Neural cell (in vitro differentiated cells): ENCODE measurements at regions not wholly inside any gene's neighbourhood (a gene's known extent, or its start where the extent isn't known, plus 50 kb on each side); places are given as distances from the start of the nearest gene placed in this dataset.

Experiments
- H2AFZ ChIP-seq: fragments of 200-600, 300-800 bp; sonication (generic), shearing (Covaris generic); 2 replicates; pipeline ENCODE4 v1.6.0; 2014; ENCODE audit warnings: low read depth, mild to moderate bottlenecking, antibody characterized with exemption, low read length, moderate library complexity
- H3F3A ChIP-seq: fragments of 200-600 bp; shearing (Covaris generic); 2 replicates; pipeline ENCODE4 v1.6.1; 2016; ENCODE audit warnings: mild to moderate bottlenecking, moderate library complexity, mixed read lengths, antibody characterized with exemption, low read length; ENCODE audit not compliant: insufficient read depth, poor library complexity, severe bottlenecking
- H3K27ac ChIP-seq: fragments of 200-600, 300-800 bp; sonication (generic), shearing (Covaris generic); 2 replicates; pipeline ENCODE4 v1.5.1; 2014; ENCODE audit warnings: mild to moderate bottlenecking, low read length, moderate library complexity
- H3K27me3 ChIP-seq: fragments of 300-800, 200-600 bp; sonication (generic), shearing (Covaris generic); 2 replicates; pipeline ENCODE4 v1.6.0; 2014; ENCODE audit warnings: mild to moderate bottlenecking, low read depth, low read length, moderate library complexity; ENCODE audit not compliant: insufficient read depth
- H3K36me3 ChIP-seq: fragments of 300-800, 200-600 bp; sonication (generic), shearing (Covaris generic); 2 replicates; pipeline ENCODE4 v1.5.1; 2014; ENCODE audit warnings: mild to moderate bottlenecking, antibody characterized with exemption, low read length, moderate library complexity; ENCODE audit not compliant: insufficient read depth
- H3K4me2 ChIP-seq: fragments of 300-800, 200-600 bp; sonication (generic), shearing (Covaris generic); 2 replicates; pipeline ENCODE4 v1.6.0; 2014; ENCODE audit warnings: mild to moderate bottlenecking, low read length
- H3K4me3 ChIP-seq: fragments of 300-800, 200-600 bp; sonication (generic), shearing (Covaris generic); 2 replicates; pipeline ENCODE4 v1.5.1; 2014; ENCODE audit warnings: mild to moderate bottlenecking, low read length, moderate library complexity
- H3K79me2 ChIP-seq: fragments of 200-600 bp; shearing (Covaris generic); replicated peaks from 2 replicates; pipeline ENCODE4 v1.6.0; 2014; ENCODE audit warnings: mild to moderate bottlenecking, low read length, moderate library complexity; ENCODE audit not compliant: insufficient read depth
- H3K9ac ChIP-seq: fragments of 300-800, 200-600 bp; sonication (generic), shearing (Covaris generic); 2 replicates; pipeline ENCODE4 v1.6.1; 2016; ENCODE audit warnings: mild to moderate bottlenecking, low read length, mixed read lengths
- H3K9me2 ChIP-seq: fragments of 200-600 bp; shearing (Covaris generic); 2 replicates; pipeline ENCODE4 v1.6.1; 2016; ENCODE audit warnings: mild to moderate bottlenecking, low read length, mixed read lengths; ENCODE audit not compliant: insufficient read depth
- H3K9me3 ChIP-seq: fragments of 200-600, 300-800 bp; sonication (generic), shearing (Covaris generic); 2 replicates; pipeline ENCODE4 v1.6.1; 2016; ENCODE audit warnings: mild to moderate bottlenecking, mixed run types, low read length, moderate library complexity, mixed read lengths
- H4K20me1 ChIP-seq: fragments of 200-600 bp; shearing (Covaris generic); 2 replicates; pipeline ENCODE4 v1.6.1; 2016; ENCODE audit warnings: mild to moderate bottlenecking, mixed run types; ENCODE audit not compliant: insufficient read depth
- EP300 ChIP-seq: fragments of 450-650 bp; conservative IDR thresholded peaks from 2 replicates; pipeline ENCODE4 v1.6.1; 2014; ENCODE audit warnings: antibody characterized with exemption, mild to moderate bottlenecking, moderate library complexity; ENCODE audit not compliant: poor library complexity, severe bottlenecking
- EZH2 ChIP-seq: fragments of 200-600, 300-800 bp; shearing (Covaris generic), sonication (generic); IDR thresholded peaks from 2 replicates; pipeline ENCODE4 v1.6.1; 2014; ENCODE audit warnings: antibody characterized with exemption, low read length, borderline replicate concordance, mild to moderate bottlenecking; ENCODE audit not compliant: insufficient read depth, poor library complexity, severe bottlenecking
- MXI1 ChIP-seq: fragments of 450-650 bp; conservative IDR thresholded peaks from 2 replicates; pipeline ENCODE4 v1.6.1; 2014; ENCODE audit warnings: antibody characterized with exemption, mild to moderate bottlenecking; ENCODE audit not compliant: poor library complexity, severe bottlenecking
- POLR2AphosphoS5 ChIP-seq: IDR thresholded peaks from 2 replicates; pipeline ENCODE4 v1.6.1; 2012
- RAD21 ChIP-seq: fragments of 450-650 bp; conservative IDR thresholded peaks from 2 replicates; pipeline ENCODE4 v1.6.1; 2014; ENCODE audit warnings: antibody characterized with exemption, mild to moderate bottlenecking, moderate library complexity
- SMC3 ChIP-seq: fragments of 450-650 bp; conservative IDR thresholded peaks from 2 replicates; pipeline ENCODE4 v1.6.1; 2014; ENCODE audit warnings: antibody characterized with exemption, mild to moderate bottlenecking, moderate library complexity; ENCODE audit not compliant: poor library complexity
- TAF1 ChIP-seq: IDR thresholded peaks from 2 replicates; pipeline ENCODE4 v1.6.1; 2012; ENCODE audit warnings: low read depth
- TF ChIP-seq, protein P1 (sequence below): IDR thresholded peaks from 2 replicates; pipeline ENCODE4 v1.6.1; 2012; ENCODE audit warnings: borderline replicate concordance
- TF ChIP-seq, protein P2 (sequence below): fragments of 450-650 bp; IDR thresholded peaks from 2 replicates; pipeline ENCODE4 v1.5.1; 2014; ENCODE audit warnings: antibody characterized with exemption, mild to moderate bottlenecking, moderate library complexity; ENCODE audit not compliant: poor library complexity, severe bottlenecking

DNA sequence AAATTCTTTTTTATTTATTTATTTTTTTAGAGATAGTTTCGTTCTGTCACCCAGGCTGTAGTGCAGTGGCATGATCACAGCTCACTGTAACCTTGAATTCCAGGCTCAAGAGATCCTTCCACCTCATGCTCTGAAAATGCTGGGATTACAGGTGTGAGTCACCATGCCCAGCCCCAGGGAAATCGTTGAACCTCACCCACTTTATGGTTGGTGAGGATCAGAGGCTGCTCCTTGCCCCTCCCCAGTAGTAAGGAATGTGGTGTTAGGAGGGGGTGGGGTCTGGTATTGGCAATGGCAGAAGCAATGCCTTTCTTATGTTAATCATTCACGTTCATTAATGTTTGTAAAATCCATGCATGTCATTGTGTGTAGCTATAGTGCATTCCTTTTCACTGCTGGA lies 161.9 kb downstream of the SUCLG1 start:
- H3K9ac ChIP-seq = no peak overlapping the region
- no peak for TF ChIP-seq RAD21
- TF ChIP-seq, protein P1, sequence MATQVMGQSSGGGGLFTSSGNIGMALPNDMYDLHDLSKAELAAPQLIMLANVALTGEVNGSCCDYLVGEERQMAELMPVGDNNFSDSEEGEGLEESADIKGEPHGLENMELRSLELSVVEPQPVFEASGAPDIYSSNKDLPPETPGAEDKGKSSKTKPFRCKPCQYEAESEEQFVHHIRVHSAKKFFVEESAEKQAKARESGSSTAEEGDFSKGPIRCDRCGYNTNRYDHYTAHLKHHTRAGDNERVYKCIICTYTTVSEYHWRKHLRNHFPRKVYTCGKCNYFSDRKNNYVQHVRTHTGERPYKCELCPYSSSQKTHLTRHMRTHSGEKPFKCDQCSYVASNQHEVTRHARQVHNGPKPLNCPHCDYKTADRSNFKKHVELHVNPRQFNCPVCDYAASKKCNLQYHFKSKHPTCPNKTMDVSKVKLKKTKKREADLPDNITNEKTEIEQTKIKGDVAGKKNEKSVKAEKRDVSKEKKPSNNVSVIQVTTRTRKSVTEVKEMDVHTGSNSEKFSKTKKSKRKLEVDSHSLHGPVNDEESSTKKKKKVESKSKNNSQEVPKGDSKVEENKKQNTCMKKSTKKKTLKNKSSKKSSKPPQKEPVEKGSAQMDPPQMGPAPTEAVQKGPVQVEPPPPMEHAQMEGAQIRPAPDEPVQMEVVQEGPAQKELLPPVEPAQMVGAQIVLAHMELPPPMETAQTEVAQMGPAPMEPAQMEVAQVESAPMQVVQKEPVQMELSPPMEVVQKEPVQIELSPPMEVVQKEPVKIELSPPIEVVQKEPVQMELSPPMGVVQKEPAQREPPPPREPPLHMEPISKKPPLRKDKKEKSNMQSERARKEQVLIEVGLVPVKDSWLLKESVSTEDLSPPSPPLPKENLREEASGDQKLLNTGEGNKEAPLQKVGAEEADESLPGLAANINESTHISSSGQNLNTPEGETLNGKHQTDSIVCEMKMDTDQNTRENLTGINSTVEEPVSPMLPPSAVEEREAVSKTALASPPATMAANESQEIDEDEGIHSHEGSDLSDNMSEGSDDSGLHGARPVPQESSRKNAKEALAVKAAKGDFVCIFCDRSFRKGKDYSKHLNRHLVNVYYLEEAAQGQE = no peak
- TF ChIP-seq MXI1 = no peak
- TF ChIP-seq EZH2 = no peak
- no peak for TF ChIP-seq POLR2AphosphoS5
- no peak for TF ChIP-seq TAF1
- TF ChIP-seq, protein P2, sequence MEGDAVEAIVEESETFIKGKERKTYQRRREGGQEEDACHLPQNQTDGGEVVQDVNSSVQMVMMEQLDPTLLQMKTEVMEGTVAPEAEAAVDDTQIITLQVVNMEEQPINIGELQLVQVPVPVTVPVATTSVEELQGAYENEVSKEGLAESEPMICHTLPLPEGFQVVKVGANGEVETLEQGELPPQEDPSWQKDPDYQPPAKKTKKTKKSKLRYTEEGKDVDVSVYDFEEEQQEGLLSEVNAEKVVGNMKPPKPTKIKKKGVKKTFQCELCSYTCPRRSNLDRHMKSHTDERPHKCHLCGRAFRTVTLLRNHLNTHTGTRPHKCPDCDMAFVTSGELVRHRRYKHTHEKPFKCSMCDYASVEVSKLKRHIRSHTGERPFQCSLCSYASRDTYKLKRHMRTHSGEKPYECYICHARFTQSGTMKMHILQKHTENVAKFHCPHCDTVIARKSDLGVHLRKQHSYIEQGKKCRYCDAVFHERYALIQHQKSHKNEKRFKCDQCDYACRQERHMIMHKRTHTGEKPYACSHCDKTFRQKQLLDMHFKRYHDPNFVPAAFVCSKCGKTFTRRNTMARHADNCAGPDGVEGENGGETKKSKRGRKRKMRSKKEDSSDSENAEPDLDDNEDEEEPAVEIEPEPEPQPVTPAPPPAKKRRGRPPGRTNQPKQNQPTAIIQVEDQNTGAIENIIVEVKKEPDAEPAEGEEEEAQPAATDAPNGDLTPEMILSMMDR = no peak
- TF ChIP-seq EP300 = no peak
- TF ChIP-seq SMC3 = no peak
- no peaks in the 10 kb centered on the region for H3K79me2 ChIP-seq
- H3K27me3 ChIP-seq = no peaks in the 10 kb centered on the region
- no peaks in the 10 kb centered on the region for H3K9me3 ChIP-seq
- no peak overlapping the region for H3K4me2 ChIP-seq
- no peaks in the 10 kb centered on the region for H3K9me2 ChIP-seq
- no peaks in the 10 kb centered on the region for H4K20me1 ChIP-seq
- no peak overlapping the region for H3K4me3 ChIP-seq
- no peak overlapping the region for H2AFZ ChIP-seq
- no peak overlapping the region for H3K27ac ChIP-seq
- H3K36me3 ChIP-seq = no peaks in the 10 kb centered on the region
- no peaks in the 10 kb centered on the region for H3F3A ChIP-seq

DNA sequence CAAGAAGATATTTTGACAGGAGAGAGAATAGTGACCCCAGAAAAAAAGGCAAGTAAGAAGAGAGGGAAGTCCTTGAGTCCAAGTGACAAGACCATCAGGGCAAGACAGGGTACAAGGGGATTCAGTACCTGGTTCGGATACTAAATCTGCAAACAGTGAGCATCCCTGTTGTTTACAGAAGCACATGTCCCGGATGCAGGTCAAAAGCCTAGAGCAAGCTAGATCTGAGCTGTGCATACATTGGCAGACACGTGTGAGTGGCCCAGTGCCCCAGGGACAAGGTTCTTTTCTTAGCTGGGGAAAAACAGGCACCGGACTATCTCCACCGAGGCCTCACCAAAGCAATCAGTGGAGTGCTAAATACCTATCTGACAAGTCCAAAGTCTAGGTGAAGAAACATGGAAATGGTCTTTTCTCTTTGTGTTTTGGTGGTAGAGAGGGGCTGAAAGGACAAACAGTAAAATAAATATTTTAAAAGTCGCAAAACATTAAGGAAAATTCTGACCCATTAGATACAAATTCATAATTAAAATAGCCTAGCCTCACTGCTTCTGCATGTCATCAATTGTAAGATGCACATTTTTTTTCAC lies 165.2 kb downstream of the SUCLG1 start:
- Histone ChIP-seq H3F3A (no peaks in the 10 kb centered on the region), H3K9me3 (no peaks in the 10 kb centered on the region), H2AFZ (no peak overlapping the region), H4K20me1 (no peaks in the 10 kb centered on the region), H3K4me2 (no peak overlapping the region), H3K9ac (no peak overlapping the region), H3K27ac (no peak overlapping the region), H3K9me2 (no peaks in the 10 kb centered on the region), H3K36me3 (no peaks in the 10 kb centered on the region), H3K79me2 (no peaks in the 10 kb centered on the region), H3K4me3 (no peak overlapping the region), H3K27me3 (no peaks in the 10 kb centered on the region)
- TF ChIP-seq SMC3 (no peak), TAF1 (no peak), POLR2AphosphoS5 (no peak), EP300 (no peak), RAD21 (no peak), MXI1 (no peak), EZH2 (no peak)
- TF ChIP-seq, protein P1 = no peak
- TF ChIP-seq, protein P2 = no peak
